ENCODE measurements at regions not wholly inside any gene's neighbourhood (a gene's known extent, or its start where the extent isn't known, plus 50 kb on each side); places are given as distances from the start of the nearest gene placed in this dataset.

DNA sequence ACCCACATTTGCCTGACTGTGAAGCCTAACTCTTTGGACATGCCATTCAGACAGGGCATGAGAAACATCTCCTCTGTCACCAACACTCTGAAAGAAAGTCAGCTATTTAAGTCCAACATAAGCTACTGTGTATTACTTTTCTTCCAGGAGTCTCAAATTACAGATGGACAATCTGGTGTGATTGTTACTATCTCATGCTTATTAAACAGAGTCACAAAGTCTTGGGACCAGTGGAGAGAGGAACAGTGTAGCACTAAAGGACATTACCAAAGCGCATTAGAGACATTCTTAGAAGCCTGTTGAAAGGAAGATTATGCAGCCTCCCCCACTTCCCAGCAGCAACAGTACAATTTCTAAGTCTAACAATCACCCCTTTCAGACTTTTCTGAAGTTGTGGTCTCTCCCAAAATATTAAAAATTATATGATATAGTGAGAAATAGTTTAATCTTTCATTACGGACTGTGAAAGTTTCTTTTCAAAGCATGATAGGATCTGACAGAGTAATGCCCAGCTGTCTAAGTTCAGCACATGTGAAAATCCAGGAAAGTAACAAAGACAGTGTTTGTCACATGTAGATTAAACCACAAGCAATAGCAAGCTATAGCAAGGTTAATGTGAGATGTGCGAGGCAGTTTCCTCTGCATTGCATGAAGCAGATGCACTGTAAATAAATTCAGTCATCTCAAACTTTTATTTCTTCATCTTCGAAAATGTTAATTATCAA, 280.9 kb upstream of the FZD8 start:
- H3K9me3 Mint-ChIP-seq (ENCODE audit: insufficient read depth) = no peaks in the 10 kb centered on the region
- no peak overlapping the region for H3K27ac Mint-ChIP-seq
- Histone ChIP-seq H3K27ac (ENCODE audit: low read length in 2 of 2) (no peak overlapping the region), H3K79me2 (ENCODE audit: control insufficient read depth, insufficient read depth, low read length) (no peaks in the 10 kb centered on the region), H2AFZ (ENCODE audit: insufficient read depth, low read depth, low read length, poor library complexity, severe bottlenecking) (no peak overlapping the region), H3K27me3 (replicated peaks in 1 of 4; ENCODE audit: control extremely low read depth in 1 of 4, control insufficient read depth in 3 of 4, insufficient read depth in 4 of 4, low read length in 3 of 4) (no peaks in the 10 kb centered on the region), H3K4me3 (ENCODE audit: control extremely low read depth in 1 of 5, extremely low read depth in 1 of 5, insufficient read depth in 1 of 5, low read depth in 2 of 5, low read length in 4 of 5) (no peak overlapping the region), H3K4me2 (replicated peaks; ENCODE audit: low read depth, low read length, poor library complexity, severe bottlenecking) (no peak overlapping the region), H4K20me1 (ENCODE audit: control insufficient read depth, insufficient read depth, low read length, poor library complexity, severe bottlenecking) (no peaks in the 10 kb centered on the region), H3K36me3 (replicated peaks in 1 of 2; ENCODE audit: control extremely low read depth in 1 of 2, control insufficient read depth in 1 of 2, extremely low read depth in 1 of 2, insufficient read depth in 2 of 2, low read length in 1 of 2) (no peaks in the 10 kb centered on the region), H3K9ac (ENCODE audit: low read length) (no peak overlapping the region), H3K4me1 (ENCODE audit: control insufficient read depth in 2 of 2, insufficient read depth in 2 of 2, low read length in 2 of 2) (no peaks in the 10 kb centered on the region), H3K9me3 (ENCODE audit: control extremely low read depth in 1 of 3, control insufficient read depth in 2 of 3, insufficient read depth in 1 of 3, low read length in 2 of 3) (no peaks in the 10 kb centered on the region)
- H3K4me1 Mint-ChIP-seq = no peaks in the 10 kb centered on the region
- ATAC-seq (ENCODE audit: low read depth) (no peak), DNase-seq (no peak)
- no CpG with 5 or more reads among the region's 4 CpGs for WGBS (ENCODE audit: insufficient coverage)
- intact Hi-C loops (cut with micrococcal nuclease) = no loop called here
- ChIA-PET CTCF (no interaction called here), POLR2A (no interaction called here)
- H3K27me3 Mint-ChIP-seq = peaks cover 3% of the 10 kb centered on the region
- TF ChIP-seq, protein P1, sequence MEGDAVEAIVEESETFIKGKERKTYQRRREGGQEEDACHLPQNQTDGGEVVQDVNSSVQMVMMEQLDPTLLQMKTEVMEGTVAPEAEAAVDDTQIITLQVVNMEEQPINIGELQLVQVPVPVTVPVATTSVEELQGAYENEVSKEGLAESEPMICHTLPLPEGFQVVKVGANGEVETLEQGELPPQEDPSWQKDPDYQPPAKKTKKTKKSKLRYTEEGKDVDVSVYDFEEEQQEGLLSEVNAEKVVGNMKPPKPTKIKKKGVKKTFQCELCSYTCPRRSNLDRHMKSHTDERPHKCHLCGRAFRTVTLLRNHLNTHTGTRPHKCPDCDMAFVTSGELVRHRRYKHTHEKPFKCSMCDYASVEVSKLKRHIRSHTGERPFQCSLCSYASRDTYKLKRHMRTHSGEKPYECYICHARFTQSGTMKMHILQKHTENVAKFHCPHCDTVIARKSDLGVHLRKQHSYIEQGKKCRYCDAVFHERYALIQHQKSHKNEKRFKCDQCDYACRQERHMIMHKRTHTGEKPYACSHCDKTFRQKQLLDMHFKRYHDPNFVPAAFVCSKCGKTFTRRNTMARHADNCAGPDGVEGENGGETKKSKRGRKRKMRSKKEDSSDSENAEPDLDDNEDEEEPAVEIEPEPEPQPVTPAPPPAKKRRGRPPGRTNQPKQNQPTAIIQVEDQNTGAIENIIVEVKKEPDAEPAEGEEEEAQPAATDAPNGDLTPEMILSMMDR (IDR thresholded peaks at IDR 0.05) = no peak
- no peak for TF ChIP-seq EZH2 (IDR thresholded peaks at IDR 0.05; ENCODE audit: borderline replicate concordance, insufficient read depth, low read depth, low read length, poor library complexity, severe bottlenecking)
- no peak overlapping the region for H3K4me3 Mint-ChIP-seq

DNA sequence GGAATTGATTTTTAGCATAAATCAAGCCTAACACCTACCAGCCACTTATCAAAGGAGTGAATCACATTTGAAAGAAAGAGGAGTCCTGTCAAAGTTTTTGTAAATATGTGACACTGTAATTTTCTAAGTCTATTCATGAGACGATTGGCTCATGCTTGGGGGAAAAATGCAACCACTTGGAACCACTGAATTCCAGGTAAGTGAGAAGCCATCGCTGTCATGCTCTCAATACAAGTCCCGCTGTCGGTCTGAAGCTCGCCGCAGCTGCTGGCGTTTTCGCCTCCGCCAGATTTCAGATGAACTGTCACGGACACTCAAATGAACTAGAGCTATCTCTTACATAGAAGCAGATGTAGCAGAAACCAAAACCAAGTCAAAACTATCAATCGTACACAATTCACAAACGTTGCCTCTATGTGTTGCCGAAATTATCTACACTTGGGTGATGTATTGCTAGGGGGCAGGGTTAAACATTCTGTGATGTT, 279.8 kb upstream of the FZD8 start:
- ATAC-seq (ENCODE audit: low read depth) (no peak), DNase-seq (no peak)
- Histone ChIP-seq H3K4me2 (replicated peaks; ENCODE audit: low read depth, low read length, poor library complexity, severe bottlenecking) (no peak overlapping the region), H3K27me3 (replicated peaks in 1 of 4; ENCODE audit: control extremely low read depth in 1 of 4, control insufficient read depth in 3 of 4, insufficient read depth in 4 of 4, low read length in 3 of 4) (no peaks in the 10 kb centered on the region), H3K9ac (ENCODE audit: low read length) (no peak overlapping the region), H3K4me3 (ENCODE audit: control extremely low read depth in 1 of 5, extremely low read depth in 1 of 5, insufficient read depth in 1 of 5, low read depth in 2 of 5, low read length in 4 of 5) (no peak overlapping the region), H4K20me1 (ENCODE audit: control insufficient read depth, insufficient read depth, low read length, poor library complexity, severe bottlenecking) (no peaks in the 10 kb centered on the region), H3K9me3 (ENCODE audit: control extremely low read depth in 1 of 3, control insufficient read depth in 2 of 3, insufficient read depth in 1 of 3, low read length in 2 of 3) (peaks cover 0 to under 1% (median 0%) of the 10 kb centered on the region in 3 donors), H3K4me1 (ENCODE audit: control insufficient read depth in 2 of 2, insufficient read depth in 2 of 2, low read length in 2 of 2) (no peaks in the 10 kb centered on the region), H3K27ac (ENCODE audit: low read length in 2 of 2) (no peak overlapping the region), H3K79me2 (ENCODE audit: control insufficient read depth, insufficient read depth, low read length) (no peaks in the 10 kb centered on the region), H3K36me3 (replicated peaks in 1 of 2; ENCODE audit: control extremely low read depth in 1 of 2, control insufficient read depth in 1 of 2, extremely low read depth in 1 of 2, insufficient read depth in 2 of 2, low read length in 1 of 2) (no peaks in the 10 kb centered on the region), H2AFZ (ENCODE audit: insufficient read depth, low read depth, low read length, poor library complexity, severe bottlenecking) (no peak overlapping the region)
- H3K9me3 Mint-ChIP-seq (ENCODE audit: insufficient read depth) = no peaks in the 10 kb centered on the region
- TF ChIP-seq EZH2 (IDR thresholded peaks at IDR 0.05; ENCODE audit: borderline replicate concordance, insufficient read depth, low read depth, low read length, poor library complexity, severe bottlenecking) = no peak
- TF ChIP-seq, protein P1 (IDR thresholded peaks at IDR 0.05) = no peak
- peaks cover 3% of the 10 kb centered on the region for H3K27me3 Mint-ChIP-seq
- H3K27ac Mint-ChIP-seq = no peak overlapping the region
- POLR2A ChIA-PET = no interaction called here
- intact Hi-C loops (cut with micrococcal nuclease) = no loop called here
- H3K4me3 Mint-ChIP-seq = no peak overlapping the region
- 94% methylated on average over 7 of the region's 13 CpGs for WGBS (ENCODE audit: insufficient coverage)
- H3K4me1 Mint-ChIP-seq = no peaks in the 10 kb centered on the region
- CTCF ChIA-PET = no interaction called here

All from B cell (primary cell).